HepG2 (cell line): ENCODE measurements at regions not wholly inside any gene's neighbourhood (a gene's known extent, or its start where the extent isn't known, plus 50 kb on each side); places are given as distances from the start of the nearest gene placed in this dataset.

Source experiments
- ATAC-seq: fragments of 200-7000 bp; cut with Tn5 transposase; 3 replicates; pipeline ENCODE4 v1.9.1; 2020; ENCODE audit warnings: mild to moderate bottlenecking, moderate library complexity
- BruUV-seq: library from RNA; stranded (reverse); fragments of 400-500 nt; replicated peaks from 2 replicates; lab custom pipeline; 2021; lab: Mats Ljungman, UMichigan
- CTCF ChIA-PET: fragments of 300-600 bp; formaldehyde crosslinking; extraction: SDS; loops from one replicate; lab custom pipeline; 2021; ENCODE audit warnings: low total read pairs, inconsistent platforms, low intra/inter-chr PET ratio; lab: Yijun Ruan, JAX
- POLR2A ChIA-PET: fragments of 350-600 bp; sonication (Branson Sonifier 250); formaldehyde crosslinking; loops from one replicate; lab custom pipeline; 2020; ENCODE audit warnings: antibody characterized with exemption, inconsistent platforms; lab: Yijun Ruan, JAX
- DNase-seq: peaks from one replicate; pipeline ENCODE4 v3.0.0-alpha.2; 2015; ENCODE audit warnings: low spot score
- FAIRE-seq: peaks from 3 replicates; lab custom pipeline; 2011; peaks lifted over from hg19 to GRCh38; lab: Jason Lieb, UNC
- H2AFZ ChIP-seq: one replicate; pipeline ENCODE4 v1.6.1; 2011; ENCODE audit warnings: low read length, inconsistent platforms
- H3K27ac ChIP-seq: fragments of 300-600 bp; 3 replicates; pipeline ENCODE4 v1.8.0; 2011; ENCODE audit warnings: mixed run types, mild to moderate bottlenecking, mixed read lengths, low read length, inconsistent platforms; ENCODE audit not compliant: insufficient read depth; ENCODE audit errors: extremely low read length
- H3K27me3 ChIP-seq, 2 experiments: fragments of 200-600 bp in 1 of 2; 2 replicates in 1 of 2; 3 replicates in 1 of 2; pipeline versions ENCODE4 v1.6.0 to v1.8.0; 2011; ENCODE audit warnings: low read length in 2 of 2, mild to moderate bottlenecking in 2 of 2, moderate library complexity in 2 of 2, inconsistent platforms in 1 of 2; ENCODE audit not compliant: insufficient read depth in 2 of 2, control insufficient read depth in 1 of 2
- H3K36me3 ChIP-seq, 2 experiments: fragments of 200-600 bp in 1 of 2; replicated peaks in 1 of 2; 2 replicates in 1 of 2; 3 replicates in 1 of 2; pipeline versions ENCODE4 v1.5.1 to v1.8.0; 2011; ENCODE audit warnings: low read length in 2 of 2, inconsistent platforms in 1 of 2; ENCODE audit not compliant: insufficient read depth in 2 of 2, control insufficient read depth in 1 of 2
- H3K4me1 ChIP-seq: 2 replicates; pipeline ENCODE4 v1.5.1; 2012; ENCODE audit warnings: low read length, inconsistent platforms; ENCODE audit not compliant: insufficient read depth
- H3K4me2 ChIP-seq: 2 replicates; pipeline ENCODE4 v1.6.0; 2011; ENCODE audit warnings: low read depth, low read length, inconsistent platforms
- H3K4me3 ChIP-seq, 3 experiments: fragments of 200-600 bp in 1 of 3; sonication (generic), shearing (Covaris generic) in 1 of 3; replicated peaks in 1 of 3; 2 replicates each; pipeline ENCODE4 v1.5.1; 2011 to 2016; ENCODE audit warnings: low read length in 3 of 3, inconsistent platforms in 2 of 3, low read depth in 2 of 3, mild to moderate bottlenecking in 2 of 3, control low read depth in 1 of 3, mixed read lengths in 1 of 3; ENCODE audit not compliant: insufficient read depth in 1 of 3
- H3K79me2 ChIP-seq: one replicate; pipeline ENCODE4 v1.6.1; 2011; ENCODE audit warnings: low read length, inconsistent platforms; ENCODE audit not compliant: insufficient read depth
- H3K9ac ChIP-seq: 2 replicates; pipeline ENCODE4 v1.6.0; 2011; ENCODE audit warnings: mild to moderate bottlenecking, low read depth, low read length, inconsistent platforms; ENCODE audit not compliant: insufficient read depth
- H3K9me3 ChIP-seq: 2 replicates; pipeline ENCODE4 v1.5.1; 2012; ENCODE audit warnings: mild to moderate bottlenecking, low read length
- H4K20me1 ChIP-seq: 2 replicates; pipeline ENCODE4 v1.6.0; 2011; ENCODE audit warnings: inconsistent platforms, mild to moderate bottlenecking, low read length, moderate library complexity; ENCODE audit not compliant: insufficient read depth
- CSRNP1 ChIP-seq: sonication (generic); formaldehyde crosslinking; IDR thresholded peaks from 2 replicates; pipeline ENCODE4 v1.8.1; 2023; ENCODE audit warnings: mild to moderate bottlenecking, missing genetic modification reagents
- MED8 ChIP-seq: sonication (generic); formaldehyde crosslinking; IDR thresholded peaks from 2 replicates; pipeline ENCODE4 v1.8.1; 2023; ENCODE audit warnings: mild to moderate bottlenecking, missing genetic modification reagents; ENCODE audit not compliant: insufficient replicate concordance
- PCBP1 ChIP-seq: fragments of 200-400 bp; formaldehyde crosslinking; IDR thresholded peaks from 2 replicates; pipeline ENCODE4 v1.6.1; 2017; ENCODE audit warnings: mild to moderate bottlenecking, low read depth, low read length, borderline replicate concordance
- PITX1 ChIP-seq: sonication (generic); formaldehyde crosslinking; IDR thresholded peaks from 2 replicates; pipeline ENCODE4 v1.5.1; 2020; ENCODE audit warnings: mild to moderate bottlenecking, missing genetic modification reagents
- RERE ChIP-seq: IDR thresholded peaks from 2 replicates; pipeline ENCODE4 v1.6.1; 2016; ENCODE audit warnings: low read depth, missing genetic modification reagents, missing compliant biosample characterization
- SIN3A ChIP-seq: IDR thresholded peaks from 2 replicates; pipeline ENCODE4 v1.6.1; 2011; ENCODE audit warnings: low read depth, mild to moderate bottlenecking, control low read depth, low read length, borderline replicate concordance
- SNAPC5 ChIP-seq: sonication (generic); formaldehyde crosslinking; IDR thresholded peaks from 2 replicates; pipeline ENCODE4 v1.8.1; 2023; ENCODE audit warnings: mild to moderate bottlenecking, missing genetic modification reagents, borderline replicate concordance
- ZMYM2 ChIP-seq: sonication (generic); formaldehyde crosslinking; IDR thresholded peaks from 2 replicates; pipeline ENCODE4 v1.8.0; 2022; ENCODE audit warnings: mild to moderate bottlenecking, missing genetic modification reagents
- ZNF441 ChIP-seq: sonication (generic); formaldehyde crosslinking; IDR thresholded peaks from 2 replicates; pipeline ENCODE4 v1.7.0; 2021; ENCODE audit warnings: missing genetic modification reagents, borderline replicate concordance
- ZNF550 ChIP-seq: sonication (generic); formaldehyde crosslinking; IDR thresholded peaks from 2 replicates; pipeline ENCODE4 v1.4.0; 2020; ENCODE audit warnings: mild to moderate bottlenecking, missing genetic modification reagents, borderline replicate concordance
- ZNF569 ChIP-seq: sonication (generic); formaldehyde crosslinking; IDR thresholded peaks from 2 replicates; pipeline ENCODE4 v1.5.0; 2020; ENCODE audit warnings: mild to moderate bottlenecking, missing genetic modification reagents, moderate library complexity, borderline replicate concordance
- ZNF576 ChIP-seq: sonication (generic); formaldehyde crosslinking; IDR thresholded peaks from 2 replicates; pipeline ENCODE4 v1.4.0; 2020; ENCODE audit warnings: mild to moderate bottlenecking, missing genetic modification reagents
- ZNF749 ChIP-seq: sonication (generic); formaldehyde crosslinking; IDR thresholded peaks from 2 replicates; pipeline ENCODE4 v1.8.0; 2022; ENCODE audit warnings: mild to moderate bottlenecking, missing genetic modification reagents, moderate library complexity, borderline replicate concordance
- ZNF776 ChIP-seq: sonication (generic); formaldehyde crosslinking; IDR thresholded peaks from 2 replicates; pipeline ENCODE4 v1.4.0; 2020; ENCODE audit warnings: mild to moderate bottlenecking, missing genetic modification reagents
- WGBS: methylation state at CpG from one replicate; pipeline ENCODE4 v1.1.6; 2017; ENCODE audit warnings: low lambda C conversion rate; 5-methylcytosine and 5-hydroxymethylcytosine counted together
- in situ Hi-C: cut with HindIII; loops from 2 replicates; pipeline ENCODE4 v1.10.0; 2017; ENCODE audit warnings: low pct_unique_long_range_greater_than_20kb; ENCODE audit not compliant: extremely low pct_ligation_motif_present
- intact Hi-C: fragments of 100-400 bp; cut with micrococcal nuclease; formaldehyde crosslinking; loops from one replicate; pipeline ENCODE4 v1.10.0; 2022; ENCODE audit not compliant: unreplicated experiment

GRCh38 chr6:142605922-142606485 is 304.2 kb downstream of the ADGRG6 start (continued):
- no peak for TF ChIP-seq ZNF441
- TF ChIP-seq SNAPC5 (CRISPR knock-in tag): no peak
- no peak for TF ChIP-seq PCBP1
- TF ChIP-seq, all 625 proteins: peak for 0

- Histone ChIP-seq H2AFZ (no peak overlapping the region), H3K27me3 (no peaks in the 10 kb centered on the region; a peak in 1 of 5 replicates), H3K4me2 (no peak overlapping the region), H3K4me3 (no peak overlapping the region), H4K20me1 (no peaks in the 10 kb centered on the region), H3K4me1 (no peaks in the 10 kb centered on the region), H3K79me2 (no peaks in the 10 kb centered on the region), H3K9ac (no peak overlapping the region), H3K9me3 (peaks cover 9% of the 10 kb centered on the region), H3K36me3 (no peaks in the 10 kb centered on the region), H3K27ac (no peak overlapping the region)
- TF ChIP-seq ZNF776 (CRISPR knock-in tag) (no peak), ZMYM2 (no peak), ZNF569 (CRISPR knock-in tag) (no peak), CSRNP1 (CRISPR knock-in tag) (no peak), SIN3A (no peak), MED8 (CRISPR knock-in tag) (no peak), ZNF550 (CRISPR knock-in tag) (no peak), ZNF749 (no peak), ZNF576 (no peak), PITX1 (CRISPR knock-in tag) (no peak), RERE (CRISPR knock-in tag) (no peak)
- in situ Hi-C loops: no loop called here
- BruUV-seq: no TSS peak
- FAIRE-seq (no peak), ATAC-seq (no peak), DNase-seq (no peak)
- ChIA-PET CTCF (no interaction called here), POLR2A (no interaction called here)
- intact Hi-C loops: no loop called here
- under 1% methylated on average over 3 of the region's 3 CpGs for WGBS
These were observed 311.1 kb downstream of the ADGRG6 start for GRCh38 chr6:142612956-142613355.
